GM06990 (cell line): ENCODE measurements at regions not wholly inside any gene's neighbourhood (a gene's known extent, or its start where the extent isn't known, plus 50 kb on each side); places are given as distances from the start of the nearest gene placed in this dataset.

Source experiments
- DNase-seq: peaks from one replicate; pipeline ENCODE4 v3.0.0-alpha.2; 2011; ENCODE audit not compliant: insufficient read length; ENCODE audit errors: extremely low read depth
- H3K27me3 ChIP-seq: replicated peaks from 2 replicates; pipeline ENCODE4 v1.6.0; 2011; ENCODE audit warnings: low read length; ENCODE audit not compliant: control insufficient read depth, insufficient read depth
- H3K36me3 ChIP-seq: 2 replicates; pipeline ENCODE4 v1.5.1; 2011; ENCODE audit warnings: low read length; ENCODE audit not compliant: control insufficient read depth, insufficient read depth
- H3K4me3 ChIP-seq: replicated peaks from 2 replicates; pipeline ENCODE4 v1.5.1; 2011; ENCODE audit warnings: low read depth, mild to moderate bottlenecking, control low read depth, low read length
- CTCF ChIP-seq: IDR thresholded peaks from 2 replicates; pipeline ENCODE4 v1.5.1; 2011; ENCODE audit warnings: low read length, control low read depth, mild to moderate bottlenecking, inconsistent platforms; ENCODE audit not compliant: insufficient read depth, poor library complexity, severe bottlenecking

GRCh38 chr18:27719680-27720079, 457.2 kb downstream of the CDH2 start:
- no peak for TF ChIP-seq CTCF
- no peaks in the 10 kb centered on the region for H3K36me3 ChIP-seq
- no peaks in the 10 kb centered on the region for H3K27me3 ChIP-seq
- DNase-seq, result no peak
- H3K4me3 ChIP-seq, result no peak overlapping the region

DNA sequence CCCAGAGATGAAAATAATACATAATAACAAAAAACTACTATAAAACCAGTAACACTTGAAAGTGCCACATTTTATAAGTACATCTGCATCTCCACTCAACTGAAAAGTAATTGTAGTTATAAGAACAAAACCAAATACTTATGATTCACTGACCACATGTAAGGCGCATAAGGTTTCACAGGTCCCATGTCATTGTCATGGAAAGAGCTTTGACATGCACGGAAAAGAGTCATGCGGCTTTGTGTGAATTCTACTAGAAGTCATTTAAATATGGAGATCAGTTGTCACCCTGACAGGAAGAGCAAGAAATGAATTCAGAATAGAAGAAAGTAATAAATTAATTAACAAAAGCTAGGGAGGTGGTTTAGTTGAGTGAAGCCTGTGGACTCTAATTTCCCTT, 459.1 kb downstream of the CDH2 start:
- Histone ChIP-seq H3K36me3 (no peaks in the 10 kb centered on the region), H3K4me3 (no peak overlapping the region), H3K27me3 (no peaks in the 10 kb centered on the region)
- no peak for DNase-seq
- no peak for TF ChIP-seq CTCF

DNA sequence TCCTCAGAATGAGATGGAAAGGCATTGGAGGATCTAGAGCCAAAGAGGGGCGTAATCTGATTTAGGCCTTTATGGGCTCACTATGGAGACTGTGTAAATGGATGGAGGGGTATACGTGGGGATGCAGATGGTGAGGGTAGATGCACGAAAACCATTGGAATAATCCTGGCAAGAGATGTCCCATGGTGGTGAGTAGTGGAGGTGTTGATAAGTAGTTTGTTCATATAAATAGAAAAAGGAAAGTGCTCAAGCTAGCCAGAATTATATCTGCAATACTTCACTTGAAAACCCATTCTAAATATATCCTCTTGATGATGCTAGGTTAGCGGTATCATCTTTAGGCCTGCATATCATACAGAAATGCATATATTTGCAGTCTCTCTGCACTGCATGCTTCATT, 459.7 kb downstream of the CDH2 start:
- H3K4me3 ChIP-seq, result no peak overlapping the region
- TF ChIP-seq CTCF, result no peak
- H3K27me3 ChIP-seq, result no peaks in the 10 kb centered on the region
- no peak for DNase-seq
- no peaks in the 10 kb centered on the region for H3K36me3 ChIP-seq

DNA sequence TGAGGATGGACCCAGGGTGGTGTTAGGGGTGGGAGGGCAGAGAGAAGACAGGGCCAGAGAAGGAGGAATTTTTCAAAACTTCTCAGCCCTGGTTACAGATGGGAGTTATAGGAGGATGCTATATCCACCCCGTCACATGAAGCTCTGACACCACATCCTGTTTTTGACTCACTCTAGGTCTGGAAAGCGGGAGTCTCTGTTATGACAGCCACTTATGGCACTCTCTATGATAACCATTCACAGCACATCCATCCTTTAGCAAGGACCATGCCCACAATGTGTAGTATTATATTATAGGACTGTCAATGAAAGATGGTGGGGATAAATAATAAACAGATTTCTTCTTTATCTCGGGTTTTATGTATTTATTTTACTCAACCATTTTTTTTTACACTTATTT, 461.2 kb downstream of the CDH2 start:
- no peak for TF ChIP-seq CTCF
- H3K4me3 ChIP-seq, result no peak overlapping the region
- no peaks in the 10 kb centered on the region for H3K27me3 ChIP-seq
- DNase-seq, result no peak
- H3K36me3 ChIP-seq, result no peaks in the 10 kb centered on the region

GRCh38 chr18:27713738-27714095, 463.2 kb downstream of the CDH2 start:
- no peak overlapping the region for H3K4me3 ChIP-seq
- no peak for TF ChIP-seq CTCF
- DNase-seq, result no peak

GRCh38 chr18:27713037-27713737, 463.7 kb downstream of the CDH2 start:
- Histone ChIP-seq H3K36me3 (no peaks in the 10 kb centered on the region), H3K27me3 (no peaks in the 10 kb centered on the region), H3K4me3 (no peak overlapping the region)
- no peak for DNase-seq
- TF ChIP-seq CTCF, result no peak

More at GRCh38 chr18:27713738-27714095, 463.2 kb downstream of the CDH2 start:
- H3K27me3 ChIP-seq, result no peaks in the 10 kb centered on the region
- H3K36me3 ChIP-seq, result no peaks in the 10 kb centered on the region
